Activated B cell treated with CpG ODN at 0.5 μM for 24 hours (primary cell): ENCODE measurements at regions not wholly inside any gene's neighbourhood (a gene's known extent, or its start where the extent isn't known, plus 50 kb on each side); places are given as distances from the start of the nearest gene placed in this dataset.

Experiments
- ATAC-seq: fragments of 200-7000 bp; cut with Tn5 transposase; one replicate; pipeline ENCODE4 v1.10.0; 2021; ENCODE audit warnings: low read depth, mild to moderate bottlenecking, moderate library complexity
- CTCF ChIA-PET: fragments of 350-600 bp; sonication (Branson Sonifier 250); formaldehyde crosslinking; loops from one replicate; lab custom pipeline; 2021; ENCODE audit warnings: antibody characterized with exemption; lab: Charles Lee
- POLR2A ChIA-PET: fragments of 350-600 bp; sonication (Branson Sonifier 250); formaldehyde crosslinking; loops from one replicate; lab custom pipeline; 2021; ENCODE audit warnings: antibody characterized with exemption; lab: Charles Lee
- DNase-seq: peaks from one replicate; pipeline ENCODE4 v3.0.0; 2022
- H3K27ac Mint-ChIP-seq: one replicate; pipeline ENCODE4 v1.8.0; 2020; ENCODE audit warnings: mixed read lengths
- H3K27me3 Mint-ChIP-seq: one replicate; pipeline ENCODE4 v1.8.0; 2021; ENCODE audit warnings: mixed read lengths
- H3K36me3 Mint-ChIP-seq: one replicate; pipeline ENCODE4 v1.8.0; 2021; ENCODE audit warnings: low read depth, mixed read lengths
- H3K4me1 Mint-ChIP-seq: one replicate; pipeline ENCODE4 v1.8.0; 2021; ENCODE audit warnings: mixed read lengths
- H3K4me3 Mint-ChIP-seq: one replicate; pipeline ENCODE4 v1.8.0; 2020; ENCODE audit warnings: mild to moderate bottlenecking, mixed read lengths
- H3K9me3 Mint-ChIP-seq: one replicate; pipeline ENCODE4 v1.8.0; 2020; ENCODE audit warnings: mixed read lengths
- CTCF ChIP-seq: fragments of 200-600 bp; IDR thresholded peaks from one replicate; pipeline ENCODE4 v1.8.0; 2022; ENCODE audit warnings: antibody characterized with exemption, mild to moderate bottlenecking
- intact Hi-C: fragments of 100-400 bp; cut with micrococcal nuclease; formaldehyde crosslinking; loops from one replicate; pipeline ENCODE4 v1.15.1; 2024

- ATAC-seq: no peak
- Mint-ChIP-seq H3K9me3 (peaks cover 4% of the 10 kb centered on the region), H3K27me3 (no peaks in the 10 kb centered on the region), H3K4me1 (no peaks in the 10 kb centered on the region), H3K4me3 (no peak overlapping the region), H3K27ac (no peak overlapping the region), H3K36me3 (no peaks in the 10 kb centered on the region)
- CTCF ChIA-PET: no interaction called here
- intact Hi-C loops: no loop called here
- POLR2A ChIA-PET: no interaction called here
- no peak for TF ChIP-seq CTCF
- no peak for DNase-seq
Measured at GRCh38 chr18:27780061-27780745, 396.7 kb downstream of the CDH2 start.

- no peak overlapping the region for H3K4me3 Mint-ChIP-seq
- ChIA-PET POLR2A (no interaction called here), CTCF (no interaction called here)
- ATAC-seq (no peak), DNase-seq (no peak)
- no peaks in the 10 kb centered on the region for H3K4me1 Mint-ChIP-seq
- H3K36me3 Mint-ChIP-seq: no peaks in the 10 kb centered on the region
- no peak for TF ChIP-seq CTCF
- intact Hi-C loops: no loop called here
- H3K27ac Mint-ChIP-seq: no peak overlapping the region
- H3K9me3 Mint-ChIP-seq: peaks cover 4% of the 10 kb centered on the region
- no peaks in the 10 kb centered on the region for H3K27me3 Mint-ChIP-seq
Measured at GRCh38 chr18:27778925-27779324, 398.0 kb downstream of the CDH2 start.

GRCh38 chr18:27778441-27778840, 398.5 kb downstream of the CDH2 start:
- POLR2A ChIA-PET: no interaction called here
- Mint-ChIP-seq H3K4me1 (no peaks in the 10 kb centered on the region), H3K27me3 (no peaks in the 10 kb centered on the region), H3K4me3 (no peak overlapping the region), H3K36me3 (no peaks in the 10 kb centered on the region), H3K27ac (no peak overlapping the region), H3K9me3 (peaks cover under 1% of the 10 kb centered on the region)
- DNase-seq (no peak), ATAC-seq (no peak)
- CTCF ChIA-PET: no interaction called here
- intact Hi-C loops: no loop called here
- no peak for TF ChIP-seq CTCF

DNA sequence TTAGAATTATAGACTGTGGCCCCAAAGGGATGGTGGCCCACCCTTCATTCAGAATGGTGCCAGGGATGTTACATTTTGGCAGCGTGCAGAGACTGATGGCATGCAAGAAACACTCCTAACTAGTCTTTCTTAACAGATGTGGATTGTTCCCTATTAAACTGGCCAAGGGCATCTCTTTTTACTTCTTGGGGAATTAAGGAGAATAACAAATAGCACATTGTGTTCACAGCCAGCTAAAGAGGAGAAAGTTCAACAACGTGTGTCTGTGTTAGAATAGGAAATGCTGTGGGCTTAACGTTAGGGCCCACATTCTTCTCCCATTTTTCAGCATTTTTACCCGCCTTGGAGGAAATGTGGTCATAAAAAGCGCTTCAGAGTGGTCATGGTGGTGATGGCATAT, 404.8 kb downstream of the CDH2 start:
- H3K27ac Mint-ChIP-seq: no peak overlapping the region
- DNase-seq (no peak), ATAC-seq (no peak)
- no peaks in the 10 kb centered on the region for H3K9me3 Mint-ChIP-seq
- H3K4me1 Mint-ChIP-seq: no peaks in the 10 kb centered on the region
- H3K27me3 Mint-ChIP-seq: no peaks in the 10 kb centered on the region
- no peak for TF ChIP-seq CTCF
- no peaks in the 10 kb centered on the region for H3K36me3 Mint-ChIP-seq
- ChIA-PET CTCF (no interaction called here), POLR2A (no interaction called here)
- H3K4me3 Mint-ChIP-seq: no peak overlapping the region
- intact Hi-C loops: no loop called here

- no peak for TF ChIP-seq CTCF
- ATAC-seq: no peak
- ChIA-PET POLR2A (no interaction called here), CTCF (no interaction called here)
- intact Hi-C loops: no loop called here
- Mint-ChIP-seq H3K27ac (no peak overlapping the region), H3K36me3 (no peaks in the 10 kb centered on the region), H3K4me3 (no peak overlapping the region), H3K9me3 (no peaks in the 10 kb centered on the region), H3K4me1 (no peaks in the 10 kb centered on the region), H3K27me3 (no peaks in the 10 kb centered on the region)
- DNase-seq: no peak
Measured at GRCh38 chr18:27771571-27771970, 405.4 kb downstream of the CDH2 start.
